IMR-90 (cell line): ENCODE measurements at regions not wholly inside any gene's neighbourhood (a gene's known extent, or its start where the extent isn't known, plus 50 kb on each side); places are given as distances from the start of the nearest gene placed in this dataset.

ENCODE experiments used
- BHLHE40 ChIP-seq: fragments of 150-350 bp; IDR thresholded peaks from 2 replicates; pipeline ENCODE4 v1.6.1; 2016; ENCODE audit warnings: mild to moderate bottlenecking, low read depth, low read length
- CEBPB ChIP-seq: IDR thresholded peaks from 2 replicates; pipeline ENCODE4 v1.6.1; 2012; ENCODE audit warnings: low read depth, low read length, improper control_type of control experiment
- CHD1 ChIP-seq: IDR thresholded peaks from 2 replicates; pipeline ENCODE4 v1.6.1; 2012; ENCODE audit warnings: low read depth, low read length, improper control_type of control experiment
- CTCF ChIP-seq: conservative IDR thresholded peaks from 2 replicates; pipeline ENCODE4 v1.5.1; 2012; ENCODE audit warnings: mild to moderate bottlenecking, low read depth, low read length, improper control_type of control experiment
- MAFK ChIP-seq: IDR thresholded peaks from 2 replicates; pipeline ENCODE4 v1.6.1; 2012; ENCODE audit warnings: low read depth, low read length, improper control_type of control experiment
- POLR2A ChIP-seq: IDR thresholded peaks from 2 replicates; pipeline ENCODE4 v1.6.1; 2012; ENCODE audit warnings: mild to moderate bottlenecking, low read depth, low read length
- RAD21 ChIP-seq: IDR thresholded peaks from 2 replicates; pipeline ENCODE4 v1.6.1; 2012; ENCODE audit warnings: low read length, improper control_type of control experiment
- RCOR1 ChIP-seq: IDR thresholded peaks from 2 replicates; pipeline ENCODE4 v1.6.1; 2012; ENCODE audit warnings: mild to moderate bottlenecking, low read length, improper control_type of control experiment; ENCODE audit not compliant: insufficient replicate concordance
- RFX5 ChIP-seq: IDR thresholded peaks from 2 replicates; pipeline ENCODE4 v1.8.0; 2012; ENCODE audit warnings: low read depth, mild to moderate bottlenecking, low read length, moderate library complexity
- SMC3 ChIP-seq: fragments of 150-350 bp; IDR thresholded peaks from 2 replicates; pipeline ENCODE4 v1.6.1; 2016; ENCODE audit warnings: low read depth, mild to moderate bottlenecking, antibody characterized with exemption, low read length, moderate library complexity
- USF2 ChIP-seq: fragments of 150-350 bp; IDR thresholded peaks from 2 replicates; pipeline ENCODE4 v1.6.1; 2017; ENCODE audit warnings: mild to moderate bottlenecking, antibody characterized with exemption, low read length, low read depth

- TF ChIP-seq CTCF (no peak), CHD1 (no peak), USF2 (no peak), SMC3 (no peak), MAFK (no peak), POLR2A (no peak), RAD21 (no peak), RFX5 (no peak), BHLHE40 (no peak), RCOR1 (no peak), CEBPB (no peak)
Observed at GRCh38 chr1:104630567-104631149, 881.0 kb downstream of the AMY1C start.
